Stomach (tissue), 8 donors: ENCODE measurements at regions not wholly inside any gene's neighbourhood (a gene's known extent, or its start where the extent isn't known, plus 50 kb on each side); places are given as distances from the start of the nearest gene placed in this dataset.

ENCODE experiments used
- DNase-seq, 2 donors: peaks; one replicate each; pipeline versions ENCODE4 v3.0.0 to v3.0.0-alpha.2; 2013 to 2019
- H3K27ac ChIP-seq, 5 donors: fragments of 200-600 bp in 4 of 5; sonication (generic) in 4 of 5; one replicate each; pipeline ENCODE4 v1.5.1; 2013 to 2019; ENCODE audit warnings: mild to moderate bottlenecking in 1 of 5, moderate library complexity in 1 of 5
- H3K27me3 ChIP-seq, 3 donors: fragments of 200-600 bp; sonication (generic); one replicate each; pipeline ENCODE4 v1.5.1; 2017 to 2019; ENCODE audit warnings: mixed run types in 1 of 3
- H3K36me3 ChIP-seq, 4 donors: fragments of 200-600 bp; sonication (generic); 1 replicate in 3 of 4; 2 replicates in 1 of 4; pipeline ENCODE4 v1.5.1; 2016 to 2019
- H3K4me1 ChIP-seq, 4 donors: fragments of 200-600 bp; sonication (generic); one replicate each; pipeline ENCODE4 v1.5.1; 2016 to 2019
- H3K4me3 ChIP-seq, 4 donors: fragments of 200-600 bp; sonication (generic) in 3 of 4; one replicate each; pipeline ENCODE4 v1.5.1; 2016 to 2019; ENCODE audit warnings: mild to moderate bottlenecking in 1 of 4
- H3K9me3 ChIP-seq, 4 donors: fragments of 200-600 bp; sonication (generic); one replicate each; pipeline ENCODE4 v1.5.1; 2016 to 2019
- EP300 ChIP-seq: sonication (generic); formaldehyde crosslinking; IDR thresholded peaks from one replicate; pipeline ENCODE4 v1.6.1; 2017; ENCODE audit warnings: antibody characterized with exemption
- POLR2A ChIP-seq, 4 donors: fragments of 450-650 bp; IDR thresholded peaks; one replicate each; pipeline ENCODE4 v1.6.1; 2016; ENCODE audit warnings: antibody characterized with exemption in 4 of 4, control low read depth in 2 of 4, mild to moderate bottlenecking in 1 of 4, moderate library complexity in 1 of 4
- POLR2AphosphoS5 ChIP-seq, 3 donors: sonication (generic); formaldehyde crosslinking; IDR thresholded peaks; one replicate each; pipeline ENCODE4 v1.6.1; 2016; ENCODE audit warnings: antibody characterized with exemption in 3 of 3
- WGBS, 5 donors: extraction: QIAGEN DNeasy Blood & Tissue Kit in 3 of 5; methylation state at CpG; one replicate each; pipeline versions ENCODE4 v1.1.5 to v1.1.7; 2013 to 2018; 5-methylcytosine and 5-hydroxymethylcytosine counted together
- intact Hi-C: fragments of 100-400 bp; cut with DNase I; formaldehyde crosslinking; loops from one replicate; pipeline ENCODE4 v1.15.1; 2023; ENCODE audit warnings: low total_unique reads
- TF ChIP-seq, protein P1 (sequence below), 7 experiments: fragments of 450-650 bp in 4 of 7; fragments of 200-600 bp in 3 of 7; sonication (generic) in 3 of 7; IDR thresholded peaks; one replicate each; pipeline ENCODE4 v1.5.1; 2016 to 2019; ENCODE audit warnings: antibody characterized with exemption in 7 of 7, control low read depth in 2 of 7, mild to moderate bottlenecking in 1 of 7
- donor health status: healthy with polysubstance abuse.
- donor health status: Bipolar disorder and iron deficiency.
- donor health status: healthy.

DNA sequence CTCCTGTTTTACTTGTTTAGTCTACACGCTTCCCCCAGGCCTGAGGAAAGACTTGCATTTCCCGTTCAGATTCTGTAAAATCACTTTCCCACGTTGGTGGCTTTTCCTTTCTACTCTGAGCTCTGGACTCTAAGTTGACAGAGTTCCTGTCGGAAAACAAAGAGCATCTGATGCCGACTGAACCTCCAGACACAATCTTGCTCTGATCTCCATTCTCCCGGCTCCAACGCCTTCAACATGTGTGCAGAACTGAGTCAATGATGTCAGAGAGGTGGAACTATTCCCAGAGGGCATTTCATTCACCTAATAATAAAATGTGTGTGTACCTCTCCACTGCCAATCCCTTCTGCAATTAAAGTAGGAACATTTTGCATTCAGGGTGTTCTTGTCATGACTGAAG, 147.7 kb downstream of the MIS18A start:
- no peaks in the 10 kb centered on the region for H3K36me3 ChIP-seq
- H3K9me3 ChIP-seq, result peaks cover 0 to 14% (median 8%) of the 10 kb centered on the region in 4 donors
- H3K27me3 ChIP-seq, result peaks cover 0 to 5% (median 0%) of the 10 kb centered on the region in 3 donors
- no peak for DNase-seq
- no peak overlapping the region for H3K27ac ChIP-seq
- intact Hi-C loops, result no loop called here
- no peak overlapping the region for H3K4me3 ChIP-seq
- WGBS, 5 donors, result 46 to 63% (median 58%) methylated on average over 7 of the region's 7 CpGs
- TF ChIP-seq, protein P1, sequence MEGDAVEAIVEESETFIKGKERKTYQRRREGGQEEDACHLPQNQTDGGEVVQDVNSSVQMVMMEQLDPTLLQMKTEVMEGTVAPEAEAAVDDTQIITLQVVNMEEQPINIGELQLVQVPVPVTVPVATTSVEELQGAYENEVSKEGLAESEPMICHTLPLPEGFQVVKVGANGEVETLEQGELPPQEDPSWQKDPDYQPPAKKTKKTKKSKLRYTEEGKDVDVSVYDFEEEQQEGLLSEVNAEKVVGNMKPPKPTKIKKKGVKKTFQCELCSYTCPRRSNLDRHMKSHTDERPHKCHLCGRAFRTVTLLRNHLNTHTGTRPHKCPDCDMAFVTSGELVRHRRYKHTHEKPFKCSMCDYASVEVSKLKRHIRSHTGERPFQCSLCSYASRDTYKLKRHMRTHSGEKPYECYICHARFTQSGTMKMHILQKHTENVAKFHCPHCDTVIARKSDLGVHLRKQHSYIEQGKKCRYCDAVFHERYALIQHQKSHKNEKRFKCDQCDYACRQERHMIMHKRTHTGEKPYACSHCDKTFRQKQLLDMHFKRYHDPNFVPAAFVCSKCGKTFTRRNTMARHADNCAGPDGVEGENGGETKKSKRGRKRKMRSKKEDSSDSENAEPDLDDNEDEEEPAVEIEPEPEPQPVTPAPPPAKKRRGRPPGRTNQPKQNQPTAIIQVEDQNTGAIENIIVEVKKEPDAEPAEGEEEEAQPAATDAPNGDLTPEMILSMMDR (IDR thresholded peaks at IDR 0.05), result no peak
- TF ChIP-seq POLR2AphosphoS5 (IDR thresholded peaks at IDR 0.05) (no peak), POLR2A (IDR thresholded peaks at IDR 0.05) (no peak), EP300 (no peak)
- H3K4me1 ChIP-seq, result no peaks in the 10 kb centered on the region

DNA sequence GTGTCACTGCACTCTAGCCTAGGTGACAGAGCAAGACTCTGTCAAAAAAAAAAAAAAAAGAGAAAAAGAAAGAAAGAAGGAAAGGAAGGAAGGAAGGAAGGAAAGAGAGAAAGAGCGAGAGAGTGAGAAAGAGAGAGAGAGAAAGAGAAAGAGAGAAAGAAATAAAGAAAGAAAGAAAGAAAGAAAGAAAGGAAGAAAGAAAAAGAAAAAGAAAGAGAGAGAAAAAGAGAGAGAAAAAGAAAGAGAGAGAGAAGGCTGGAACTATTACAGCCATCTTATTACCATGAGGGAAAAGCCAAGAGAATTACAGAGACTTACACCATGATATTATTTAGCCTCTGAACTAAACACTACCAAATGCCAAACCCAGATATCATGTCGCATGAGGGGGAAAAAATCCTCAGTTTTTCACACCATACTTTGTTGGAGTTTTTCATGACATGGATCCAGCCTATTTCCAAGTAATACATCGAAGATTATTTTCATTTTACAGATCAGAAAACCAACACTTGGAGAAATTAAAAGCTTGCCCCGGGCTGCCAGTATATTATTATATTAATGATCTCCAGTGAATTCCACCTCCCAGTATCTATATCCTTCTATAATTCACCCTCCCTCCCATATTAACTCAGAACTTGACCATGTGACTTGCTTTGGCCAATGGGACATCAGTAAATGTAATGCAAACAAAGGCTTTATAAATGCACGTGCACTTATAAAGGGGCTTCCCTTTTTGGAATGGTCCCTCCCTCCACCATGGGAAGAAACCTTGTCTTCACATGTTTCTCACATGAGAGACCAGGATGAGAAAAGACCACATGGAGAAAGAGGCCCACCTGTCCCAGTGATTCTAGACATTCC, 148.6 kb downstream of the MIS18A start:
- intact Hi-C loops, result no loop called here

DNA sequence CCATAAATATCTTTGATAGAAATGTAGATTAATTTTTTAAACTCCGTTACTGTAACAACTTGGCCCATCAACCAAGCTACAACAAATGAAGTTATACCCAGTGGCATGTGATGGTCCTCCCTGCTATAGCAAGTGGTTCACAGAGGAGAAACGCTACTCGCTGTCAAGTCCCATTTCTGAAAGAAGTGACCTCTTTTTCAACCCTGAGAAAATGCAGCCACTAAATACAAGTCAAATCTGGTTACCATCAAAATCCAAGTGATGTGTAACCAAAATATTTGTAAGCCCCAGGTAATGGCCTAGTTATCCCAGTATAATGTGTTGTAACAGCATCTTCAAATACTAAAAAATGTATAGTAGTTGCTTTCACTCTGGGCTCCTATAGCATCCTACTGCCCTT, 151.8 kb downstream of the MIS18A start:
- no peaks in the 10 kb centered on the region for H3K36me3 ChIP-seq
- no peak for TF ChIP-seq POLR2A (IDR thresholded peaks at IDR 0.05)
- TF ChIP-seq POLR2AphosphoS5 (IDR thresholded peaks at IDR 0.05), result no peak
- TF ChIP-seq, protein P1 (IDR thresholded peaks at IDR 0.05), result no peak
- TF ChIP-seq EP300, result no peak

More for the DNA sequence above, 148.6 kb downstream of the MIS18A start:
- H3K36me3 ChIP-seq, result no peaks in the 10 kb centered on the region
- 84 to 90% (median 88%) methylated on average over 5 of the region's 5 CpGs for WGBS, 5 donors
- H3K27ac ChIP-seq, result no peak overlapping the region
- H3K4me3 ChIP-seq, result no peak overlapping the region
- no peak for DNase-seq
- TF ChIP-seq POLR2A (IDR thresholded peaks at IDR 0.05), result no peak
- TF ChIP-seq, protein P1 (IDR thresholded peaks at IDR 0.05), result no peak
- no peak for TF ChIP-seq POLR2AphosphoS5 (IDR thresholded peaks at IDR 0.05)
- no peak for TF ChIP-seq EP300
- H3K9me3 ChIP-seq, result peaks cover 0 to 14% (median 8%) of the 10 kb centered on the region in 4 donors
- peaks cover 0 to 3% (median 0%) of the 10 kb centered on the region in 3 donors for H3K27me3 ChIP-seq
- no peaks in the 10 kb centered on the region for H3K4me1 ChIP-seq

DNA sequence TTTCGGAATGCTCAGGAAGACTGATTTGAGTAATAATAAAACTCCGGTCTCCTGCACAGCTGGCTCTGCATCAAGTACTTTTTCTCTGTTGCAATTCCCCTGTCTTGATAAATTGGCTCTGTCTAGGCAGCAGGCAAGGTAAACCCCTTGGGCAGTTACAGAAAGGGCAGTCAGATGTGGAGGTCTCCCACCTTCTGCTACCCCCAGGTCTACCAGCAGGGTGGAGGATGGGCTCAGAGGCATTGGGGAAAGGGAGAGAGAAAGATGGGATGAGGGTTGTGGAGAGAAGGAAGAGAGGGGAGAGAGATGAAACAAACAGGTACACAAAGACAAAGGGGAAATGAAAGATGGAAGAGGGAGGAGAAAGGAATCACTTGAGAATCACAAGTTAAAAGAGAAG, 156.8 kb downstream of the MIS18A start:
- 89 to 94% (median 91%) methylated on average over 2 of the region's 2 CpGs for WGBS, 5 donors
- TF ChIP-seq POLR2A (IDR thresholded peaks at IDR 0.05), result no peak
- TF ChIP-seq POLR2AphosphoS5 (IDR thresholded peaks at IDR 0.05), result no peak
- TF ChIP-seq, protein P1 (IDR thresholded peaks at IDR 0.05), result no peak
- no peak for TF ChIP-seq EP300
- DNase-seq, result no peak
- H3K27ac ChIP-seq, result no peak overlapping the region
- no peaks in the 10 kb centered on the region for H3K27me3 ChIP-seq
- no peak overlapping the region for H3K4me3 ChIP-seq
- H3K9me3 ChIP-seq, result peaks cover 0 to 17% (median 9%) of the 10 kb centered on the region in 4 donors
- no peaks in the 10 kb centered on the region for H3K36me3 ChIP-seq
- intact Hi-C loops, result no loop called here
- no peaks in the 10 kb centered on the region for H3K4me1 ChIP-seq

More for the DNA sequence above, 151.8 kb downstream of the MIS18A start:
- Histone ChIP-seq H3K27me3 (no peaks in the 10 kb centered on the region), H3K4me3 (no peak overlapping the region), H3K27ac (no peak overlapping the region), H3K4me1 (no peaks in the 10 kb centered on the region), H3K9me3 (peaks cover 0 to 19% (median 14%) of the 10 kb centered on the region in 4 donors)
- 69 to 92% (median 81%) methylated on average over 3 of the region's 3 CpGs for WGBS, 5 donors
- DNase-seq, result no peak
- intact Hi-C loops, result no loop called here
